ENCODE measurements at regions not wholly inside any gene's neighbourhood (a gene's known extent, or its start where the extent isn't known, plus 50 kb on each side); places are given as distances from the start of the nearest gene placed in this dataset.

DNA sequence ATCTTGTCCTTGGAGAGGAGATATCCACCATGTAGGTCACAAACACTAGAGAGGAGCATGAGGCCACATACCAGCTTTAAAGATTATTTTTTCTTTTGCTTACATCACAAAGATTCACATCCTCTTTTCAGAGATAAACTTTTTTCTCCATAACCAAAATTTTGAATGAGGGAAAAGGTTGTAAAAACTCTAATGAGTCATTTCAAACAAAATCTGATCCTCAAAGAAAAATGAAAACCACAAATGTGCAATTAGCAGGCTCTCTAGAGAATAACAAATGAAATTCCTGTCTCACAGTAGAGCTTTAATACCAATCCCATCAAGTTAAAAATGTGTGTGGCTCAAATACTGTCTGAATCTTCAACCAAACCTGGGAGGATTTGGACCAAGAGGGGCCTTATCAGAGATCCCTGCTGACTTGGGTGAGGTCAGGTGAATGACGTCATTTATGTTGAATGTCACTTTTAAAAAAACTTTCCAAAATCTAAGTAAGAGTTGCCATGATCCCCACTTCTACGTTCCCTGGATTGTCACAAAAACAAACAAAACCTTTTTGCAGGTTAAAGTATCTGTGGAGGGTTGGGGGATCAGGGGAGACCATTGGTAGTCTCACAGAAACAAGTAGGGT, 261.5 kb upstream of the NPSR1 start:
- TF ChIP-seq, protein P1, sequence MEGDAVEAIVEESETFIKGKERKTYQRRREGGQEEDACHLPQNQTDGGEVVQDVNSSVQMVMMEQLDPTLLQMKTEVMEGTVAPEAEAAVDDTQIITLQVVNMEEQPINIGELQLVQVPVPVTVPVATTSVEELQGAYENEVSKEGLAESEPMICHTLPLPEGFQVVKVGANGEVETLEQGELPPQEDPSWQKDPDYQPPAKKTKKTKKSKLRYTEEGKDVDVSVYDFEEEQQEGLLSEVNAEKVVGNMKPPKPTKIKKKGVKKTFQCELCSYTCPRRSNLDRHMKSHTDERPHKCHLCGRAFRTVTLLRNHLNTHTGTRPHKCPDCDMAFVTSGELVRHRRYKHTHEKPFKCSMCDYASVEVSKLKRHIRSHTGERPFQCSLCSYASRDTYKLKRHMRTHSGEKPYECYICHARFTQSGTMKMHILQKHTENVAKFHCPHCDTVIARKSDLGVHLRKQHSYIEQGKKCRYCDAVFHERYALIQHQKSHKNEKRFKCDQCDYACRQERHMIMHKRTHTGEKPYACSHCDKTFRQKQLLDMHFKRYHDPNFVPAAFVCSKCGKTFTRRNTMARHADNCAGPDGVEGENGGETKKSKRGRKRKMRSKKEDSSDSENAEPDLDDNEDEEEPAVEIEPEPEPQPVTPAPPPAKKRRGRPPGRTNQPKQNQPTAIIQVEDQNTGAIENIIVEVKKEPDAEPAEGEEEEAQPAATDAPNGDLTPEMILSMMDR (conservative IDR thresholded peaks at IDR 0.05; ENCODE audit: low read depth, low read length): no peak
- TF ChIP-seq EZH2phosphoT487 (IDR thresholded peaks at IDR 0.05; ENCODE audit: borderline replicate concordance, low read length): no peak
- no peak for TF ChIP-seq EZH2 (IDR thresholded peaks at IDR 0.05; ENCODE audit: low read length, unreplicated experiment)

All from PC-3 (cell line).